ENCODE measurements at regions not wholly inside any gene's neighbourhood (a gene's known extent, or its start where the extent isn't known, plus 50 kb on each side); places are given as distances from the start of the nearest gene placed in this dataset.

- H3K4me1 ChIP-seq (ENCODE audit: insufficient read depth) = no peaks in the 10 kb centered on the region
- ATAC-seq = no peak
- no peak for DNase-seq (ENCODE audit: low spot score)
These were observed 200.8 kb upstream of the SLCO3A1 start for GRCh38 chr15:91652610-91653207.

More at GRCh38 chr15:91652610-91653207, 200.8 kb upstream of the SLCO3A1 start:
- H3K4me2 ChIP-seq = no peak overlapping the region
- Mint-ChIP-seq H3K27ac (no peak overlapping the region), H3K36me3 (ENCODE audit: low read depth) (no peaks in the 10 kb centered on the region), H3K4me3 (no peak overlapping the region), H3K9me3 (0 out of 3 replicates have a peak, but pooled peaks cover 6% of the 10 kb centered on the region), H3K4me1 (no peaks in the 10 kb centered on the region), H3K27me3 (ENCODE audit: insufficient read depth, low read depth, poor library complexity) (no peaks in the 10 kb centered on the region)
- H3F3A ChIP-seq (replicated peaks; ENCODE audit: low read depth) = no peaks in the 10 kb centered on the region
- no peaks in the 10 kb centered on the region for H3K79me2 ChIP-seq (replicated peaks; ENCODE audit: insufficient read depth)
- H3K27me3 ChIP-seq (ENCODE audit: insufficient read depth) = no peaks in the 10 kb centered on the region
- no peaks in the 10 kb centered on the region for H4K20me1 ChIP-seq (replicated peaks; ENCODE audit: insufficient read depth)
- H2AFZ ChIP-seq = no peak overlapping the region
- H3K4me3 ChIP-seq = no peak overlapping the region
- no peak overlapping the region for H3K27ac ChIP-seq (ENCODE audit: low read depth)
- TF ChIP-seq STAT1 (IDR thresholded peaks at IDR 0.05; ENCODE audit: unreplicated experiment) = no peak
- no peak for TF ChIP-seq ETS1 (IDR thresholded peaks at IDR 0.05)
- TF ChIP-seq NANOG (IDR thresholded peaks at IDR 0.05; ENCODE audit: borderline replicate concordance) = no peak
- no peak for TF ChIP-seq EZH2phosphoT487 (IDR thresholded peaks at IDR 0.05; ENCODE audit: unreplicated experiment)
- TF ChIP-seq CTCF (conservative IDR thresholded peaks at IDR 0.05; ENCODE audit: low read depth in 2 of 2) = no peak
- TF ChIP-seq EZH2 (IDR thresholded peaks at IDR 0.05; ENCODE audit: low read depth, unreplicated experiment) = no peak
- no peak for TF ChIP-seq POLR2AphosphoS5 (IDR thresholded peaks at IDR 0.05; ENCODE audit: low read depth)
- no peak for TF ChIP-seq ZNF462 (CRISPR knock-in tag; IDR thresholded peaks at IDR 0.05)
- H3K36me3 ChIP-seq (ENCODE audit: insufficient read depth) = no peaks in the 10 kb centered on the region
- peaks cover 6% of the 10 kb centered on the region; the same call in 1 of the 2 replicates for H3K9me2 ChIP-seq (ENCODE audit: insufficient read depth)
